HG02623 (cell line): ENCODE measurements at regions not wholly inside any gene's neighbourhood (a gene's known extent, or its start where the extent isn't known, plus 50 kb on each side); places are given as distances from the start of the nearest gene placed in this dataset.

Source experiments
- ATAC-seq: cut with Tn5 transposase; IDR thresholded peaks from one replicate; pipeline ENCODE4 v1.9.1; 2021; ENCODE audit warnings: moderate library complexity; ENCODE audit not compliant: unreplicated experiment

DNA sequence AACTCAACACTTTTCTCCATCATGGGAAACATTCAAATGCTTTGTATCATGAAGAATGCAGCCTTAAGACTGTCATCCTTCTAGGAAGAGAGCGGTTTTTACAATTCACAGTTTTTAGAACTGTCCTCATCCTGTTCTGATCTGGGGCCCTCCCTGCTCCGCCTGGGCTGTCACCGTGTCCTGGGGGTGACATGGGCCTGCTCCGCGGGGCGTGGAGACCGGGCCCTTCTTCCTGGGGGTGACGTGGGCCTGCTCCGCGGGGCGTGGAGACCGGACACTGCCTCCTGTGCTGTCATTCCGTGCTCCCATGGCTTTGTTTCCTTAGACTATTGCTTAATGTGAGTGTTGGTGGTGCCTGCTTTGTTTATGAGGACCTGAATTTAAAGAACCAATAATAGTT lies 122.8 kb downstream of the TMEM18 start:
- no peak for ATAC-seq

DNA sequence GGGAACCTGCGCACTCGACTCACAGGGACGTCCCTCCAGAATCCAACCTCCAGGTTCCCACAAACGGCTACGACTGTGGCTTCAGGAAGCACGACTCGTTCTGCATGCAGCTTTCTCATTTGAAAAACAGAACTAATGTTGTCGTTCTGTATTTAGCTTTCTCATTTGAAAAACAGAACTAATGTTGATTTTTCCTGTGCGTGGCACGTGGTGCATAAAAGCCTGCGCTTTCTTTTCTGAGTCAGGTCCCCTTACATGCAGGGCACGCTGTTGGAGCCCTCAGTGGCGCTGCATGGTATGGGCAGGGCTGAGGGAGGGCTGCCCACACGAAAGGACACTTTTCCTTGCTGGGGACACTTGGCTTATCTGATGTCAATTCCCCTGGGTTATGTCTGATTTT lies 124.3 kb downstream of the TMEM18 start:
- no peak for ATAC-seq

DNA sequence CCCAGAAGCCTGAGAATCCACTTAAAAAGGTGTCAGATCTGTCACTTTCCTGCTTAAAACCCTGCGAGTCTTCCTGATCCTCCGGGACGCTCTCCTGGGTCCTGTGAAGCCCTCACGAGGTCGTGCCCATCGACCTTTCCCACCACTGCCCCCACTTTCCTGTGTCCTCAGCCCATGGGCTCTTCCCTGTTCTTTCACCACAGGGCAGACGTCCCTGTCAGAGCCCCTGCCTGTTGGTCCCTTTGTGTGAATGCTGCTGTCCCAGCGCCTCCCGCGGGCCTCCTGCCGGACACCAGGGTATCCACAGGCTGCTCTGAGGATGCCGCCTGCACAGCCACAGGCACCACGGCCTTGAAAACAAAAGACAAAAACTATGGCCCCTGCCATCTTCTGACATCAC lies 125.6 kb downstream of the TMEM18 start:
- no peak for ATAC-seq

DNA sequence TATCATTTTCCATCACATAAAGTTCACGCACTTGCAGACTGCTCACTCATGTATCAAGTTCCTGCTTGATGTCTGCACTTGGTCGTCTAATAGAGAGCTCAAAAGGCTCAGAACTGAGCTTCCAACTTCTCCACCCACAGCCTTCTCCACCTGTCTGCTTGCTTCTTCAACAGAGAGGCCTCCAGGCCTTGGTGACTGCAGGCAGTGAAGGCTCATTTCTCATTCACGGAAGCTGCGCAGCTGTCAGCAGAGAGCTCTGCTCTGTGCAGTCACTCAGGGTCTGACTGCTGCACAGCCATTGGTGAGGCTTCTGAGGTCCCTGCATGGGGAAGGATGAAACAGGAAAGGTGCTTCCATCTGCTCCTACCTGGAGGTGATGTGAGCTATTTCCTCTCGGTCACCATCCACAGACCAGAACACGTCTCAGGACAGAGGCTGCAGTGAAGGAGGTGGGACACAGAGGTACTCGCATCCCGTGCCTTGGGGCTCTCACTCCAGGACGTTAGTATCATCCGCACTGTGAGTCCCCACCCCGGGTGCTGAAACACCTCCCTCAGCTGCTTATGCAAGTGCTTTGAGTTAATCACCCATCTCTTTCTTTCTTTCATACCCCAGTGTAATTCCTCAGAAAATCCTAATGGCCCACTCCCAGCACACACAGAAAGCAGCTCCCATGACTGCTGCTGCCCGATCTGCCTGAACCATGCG lies 126.2 kb downstream of the TMEM18 start:
- ATAC-seq = no peak

DNA sequence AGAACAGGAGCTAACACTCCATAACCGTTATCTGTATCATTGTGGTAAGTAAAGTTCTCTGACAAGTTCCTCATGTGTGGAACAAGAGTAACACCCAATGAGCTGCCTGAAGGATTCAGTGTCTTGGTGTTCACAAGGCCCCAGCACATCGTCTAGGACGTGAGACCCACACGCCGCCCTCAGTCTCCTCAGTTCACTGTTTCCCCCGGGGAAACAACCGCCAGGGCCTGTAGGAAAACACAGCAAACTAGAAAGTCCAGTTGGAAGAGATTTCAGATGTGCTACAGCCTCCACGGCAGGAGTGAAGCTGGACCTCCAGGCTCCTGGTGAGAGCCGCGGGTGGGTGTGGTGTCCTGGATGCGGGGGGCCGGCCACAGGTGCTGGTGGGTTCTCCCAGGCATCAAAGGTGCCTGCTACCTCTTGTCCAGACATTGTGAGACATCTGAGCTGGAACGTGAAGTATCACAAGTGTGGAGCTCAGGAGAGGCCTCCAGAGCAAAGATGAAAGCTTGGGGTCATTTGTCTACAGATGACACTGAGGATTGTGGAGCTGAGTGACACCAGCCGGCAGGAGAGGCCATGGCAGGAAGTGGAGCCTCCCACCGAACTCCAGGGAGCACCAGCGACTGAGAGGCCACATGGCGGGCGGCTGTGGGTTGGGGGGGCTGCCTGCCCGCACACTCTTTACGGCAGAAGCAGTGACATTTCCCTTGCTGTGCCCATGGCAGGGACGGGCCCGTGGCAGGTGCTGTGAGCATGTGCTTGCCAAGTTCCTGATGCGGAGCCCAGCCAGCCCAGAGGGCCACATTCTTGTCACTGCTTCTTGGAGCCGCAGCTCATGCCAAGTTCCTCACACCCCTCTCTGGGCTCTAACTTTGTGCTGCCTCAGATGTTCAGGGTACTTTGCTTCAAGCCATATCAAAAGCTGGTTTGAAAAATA lies 131.2 kb downstream of the TMEM18 start:
- ATAC-seq = no peak

DNA sequence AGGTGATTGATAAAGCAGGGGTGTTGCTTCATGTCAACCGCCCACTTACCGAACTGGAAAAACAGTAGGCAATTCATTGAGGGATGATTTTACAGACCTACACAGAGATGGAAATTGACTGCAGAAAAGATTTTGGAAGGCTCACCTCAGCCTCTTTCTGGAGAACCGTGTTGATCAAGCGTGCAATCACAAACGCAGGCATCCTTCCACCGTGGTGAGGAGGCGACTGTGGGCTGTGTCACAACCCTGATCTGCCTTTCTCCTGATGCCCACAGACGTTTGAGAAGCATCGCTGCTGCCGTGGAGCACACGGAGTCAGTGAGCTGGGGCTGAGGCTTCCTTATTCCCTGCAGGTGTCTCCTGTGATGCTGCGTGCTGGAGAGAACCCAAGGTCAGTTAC lies 132.0 kb downstream of the TMEM18 start:
- ATAC-seq = no peak

DNA sequence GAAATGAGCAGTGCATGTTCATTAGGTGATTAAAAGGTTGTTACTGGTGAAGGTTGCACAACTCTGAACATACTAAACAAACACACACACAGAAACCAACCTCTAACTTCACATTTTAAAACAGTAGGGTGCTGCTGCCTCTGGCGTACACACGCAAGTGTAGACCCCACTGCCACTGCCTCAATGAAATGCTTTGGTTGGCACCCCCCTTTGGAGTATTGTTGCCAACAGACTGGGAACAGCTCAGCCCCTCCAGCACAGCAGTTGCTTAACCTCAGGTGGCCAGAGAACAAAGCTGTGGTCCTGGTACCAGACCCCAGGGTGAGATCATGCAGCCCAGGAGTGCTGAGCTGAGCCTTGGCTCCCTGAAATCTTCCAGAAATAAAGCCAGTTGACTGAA lies 138.6 kb downstream of the TMEM18 start:
- no peak for ATAC-seq

DNA sequence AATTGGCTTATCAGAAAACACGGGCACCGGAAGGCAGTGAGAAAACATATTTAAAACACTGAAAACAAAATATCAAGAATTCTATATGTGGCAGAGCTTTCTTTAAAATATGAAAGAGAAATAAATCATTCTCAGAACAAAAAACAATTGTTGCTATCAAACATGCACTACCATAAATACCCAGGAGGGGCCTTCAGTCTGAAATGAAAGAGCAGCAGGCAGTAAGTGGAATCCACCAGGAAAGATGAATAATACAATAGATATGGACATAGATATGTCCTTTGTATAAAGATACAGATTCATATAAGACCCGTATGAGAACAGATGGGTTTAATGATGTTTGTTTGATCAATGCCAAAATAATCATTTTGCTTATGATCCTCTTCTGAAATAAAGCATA lies 142.0 kb downstream of the TMEM18 start:
- no peak for ATAC-seq

DNA sequence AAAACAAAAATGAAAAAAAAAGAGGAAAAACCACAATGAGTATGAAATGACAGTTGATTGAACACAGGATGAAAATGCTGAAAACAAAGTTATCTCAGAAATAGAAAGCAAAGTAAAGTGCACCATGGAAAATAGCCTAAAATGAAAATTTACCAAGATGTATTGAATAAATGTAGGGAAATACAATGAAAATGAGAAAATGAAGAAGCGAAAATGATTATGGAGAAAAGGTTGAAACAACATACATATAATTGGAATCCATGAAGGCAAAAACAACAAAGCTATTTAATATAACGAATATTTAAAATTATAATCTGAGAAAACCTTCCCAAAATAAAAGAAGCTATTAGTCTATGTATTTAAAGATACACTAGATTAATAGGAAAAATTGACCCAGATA lies 147.4 kb downstream of the TMEM18 start:
- ATAC-seq = no peak

DNA sequence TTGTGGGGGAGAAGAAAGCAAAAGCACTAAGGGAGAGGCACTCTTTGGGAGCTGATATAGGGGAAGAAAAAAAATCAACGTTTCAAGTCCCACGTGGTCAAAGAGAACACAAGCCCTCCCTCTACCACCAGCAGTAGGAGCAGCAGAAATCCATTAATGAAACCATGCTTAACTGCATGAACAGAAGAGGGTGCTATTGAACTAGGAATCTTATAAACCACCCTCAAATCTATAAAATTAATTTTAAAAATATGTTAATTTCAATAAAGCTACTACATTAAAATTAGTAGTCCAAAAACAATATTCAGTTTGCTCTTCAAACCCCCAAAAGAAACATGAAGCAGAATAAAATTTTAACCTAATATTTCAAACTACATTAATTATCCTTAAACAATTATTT lies 147.8 kb downstream of the TMEM18 start:
- no peak for ATAC-seq

DNA sequence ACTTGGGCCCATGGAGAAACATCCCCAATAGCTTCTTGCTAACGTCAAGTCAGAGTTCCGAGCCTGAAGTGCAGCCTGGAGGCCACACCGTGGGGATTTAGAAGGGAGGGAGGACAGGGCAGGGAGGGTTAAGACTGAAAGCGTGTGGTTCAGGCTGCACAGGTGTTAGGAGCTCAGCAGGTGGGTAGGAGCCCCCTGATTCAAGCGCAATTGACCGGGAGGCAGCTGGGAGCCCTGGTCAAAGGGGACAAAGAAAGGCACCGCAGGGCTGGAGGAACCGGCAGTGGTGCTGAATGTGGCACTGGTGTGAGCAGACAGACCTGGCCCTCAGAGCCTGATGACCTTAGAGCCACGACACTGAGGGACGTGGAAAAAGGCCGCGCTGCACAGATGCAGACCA lies 149.6 kb downstream of the TMEM18 start:
- no peak for ATAC-seq

DNA sequence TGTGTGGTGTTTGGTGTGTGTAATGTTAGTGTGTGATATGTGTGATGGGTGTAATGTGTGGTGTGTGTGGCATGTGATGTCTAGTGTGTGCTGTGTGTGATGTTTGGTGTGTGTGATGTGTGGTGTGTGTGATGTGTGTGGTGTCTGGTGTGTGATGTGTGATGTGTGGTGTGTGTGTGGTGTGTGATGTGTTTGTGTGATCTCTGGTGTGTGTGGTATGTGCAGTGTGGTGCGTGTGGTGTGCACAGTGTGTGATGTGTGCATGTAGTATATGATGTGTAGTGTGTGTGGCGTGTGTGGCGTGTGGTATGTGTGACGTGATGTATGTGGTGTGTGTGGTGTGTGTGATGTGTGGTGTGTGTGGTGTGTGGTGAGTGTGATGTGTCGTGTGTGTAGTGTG lies 150.3 kb downstream of the TMEM18 start:
- no peak for ATAC-seq

DNA sequence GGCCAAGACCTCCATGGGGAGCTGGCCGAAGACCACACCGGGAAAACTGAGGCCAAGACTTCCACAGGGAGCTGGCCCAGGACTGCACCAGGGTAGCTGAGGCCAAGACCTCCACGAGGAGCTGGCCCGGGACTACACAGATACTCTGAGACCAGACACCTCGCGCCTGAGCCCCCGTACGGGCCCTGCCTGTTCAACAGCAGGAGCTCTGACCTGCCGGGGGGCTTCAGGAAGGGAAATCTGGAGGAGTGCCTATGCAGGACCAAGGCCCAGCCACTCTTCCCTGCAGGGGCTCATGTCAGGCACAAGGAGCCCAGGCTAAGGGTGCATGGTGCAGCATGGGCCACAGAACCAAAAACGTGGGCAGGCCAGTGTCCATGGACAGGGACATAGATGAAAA lies 151.6 kb downstream of the TMEM18 start:
- no peak for ATAC-seq

DNA sequence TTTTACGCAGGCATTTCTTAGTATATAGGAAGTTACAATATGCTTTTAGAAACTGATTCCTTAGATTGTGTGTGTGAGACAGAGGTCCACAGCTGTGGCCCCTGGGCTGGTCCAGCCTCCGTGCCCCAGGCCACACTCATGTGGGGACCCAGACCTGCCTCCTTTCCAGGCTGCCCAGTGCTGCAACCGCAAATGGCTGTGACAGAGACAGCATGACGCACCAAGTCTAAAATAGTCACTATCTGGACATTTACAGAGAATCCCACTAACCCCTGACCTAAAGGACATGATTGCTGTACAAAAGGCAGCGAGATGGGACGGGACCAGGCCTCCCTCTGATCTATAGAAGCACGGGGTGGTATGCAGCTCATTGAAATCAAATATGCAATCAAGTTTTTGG lies 152.2 kb downstream of the TMEM18 start:
- no peak for ATAC-seq

DNA sequence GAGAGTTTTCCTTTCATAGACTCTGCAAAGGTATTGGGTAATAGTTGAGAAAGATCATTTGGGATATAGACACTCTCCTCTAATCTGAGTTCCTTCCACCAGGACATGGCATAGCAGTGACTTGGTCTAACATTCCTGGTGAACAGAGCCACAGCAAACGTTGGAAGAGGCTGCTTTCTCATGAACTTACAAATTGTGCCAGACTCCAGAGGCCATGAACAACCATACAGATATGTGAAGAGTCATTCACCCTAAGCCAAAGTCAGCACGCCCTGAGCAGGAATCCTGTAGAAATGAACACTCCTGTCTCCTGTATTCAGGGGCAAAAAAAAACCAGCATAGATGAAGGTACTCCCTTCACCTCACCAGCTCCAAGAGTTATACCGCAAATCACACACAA lies 152.8 kb downstream of the TMEM18 start:
- no peak for ATAC-seq

DNA sequence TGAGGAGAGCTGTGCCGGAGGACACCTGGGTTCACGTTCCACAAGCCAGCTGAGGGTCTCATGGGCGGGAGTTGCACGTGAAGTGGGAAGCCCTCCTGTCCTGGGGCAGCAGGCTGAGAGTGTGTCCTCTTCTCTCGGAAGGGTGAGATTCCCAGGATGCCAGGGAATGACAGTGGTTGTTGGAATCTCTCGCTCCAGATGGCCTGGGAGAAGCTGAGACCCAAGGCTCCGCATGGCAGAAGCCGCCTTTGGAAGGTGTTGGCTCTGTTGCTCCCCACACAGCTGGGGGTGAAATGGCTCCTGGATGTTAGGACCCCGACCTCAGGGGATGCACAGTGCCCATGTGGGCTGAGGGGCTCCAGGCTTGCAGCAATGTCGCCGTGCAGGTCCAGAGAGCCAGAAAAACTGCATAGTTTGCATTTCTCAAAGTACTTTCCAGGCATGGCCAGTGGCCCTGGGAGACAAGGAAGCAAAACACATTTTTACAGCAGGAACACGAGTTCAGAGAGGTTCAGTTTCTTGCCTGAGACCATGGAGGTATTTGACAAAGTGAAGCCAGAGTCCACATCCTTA lies 153.4 kb downstream of the TMEM18 start:
- ATAC-seq = no peak

DNA sequence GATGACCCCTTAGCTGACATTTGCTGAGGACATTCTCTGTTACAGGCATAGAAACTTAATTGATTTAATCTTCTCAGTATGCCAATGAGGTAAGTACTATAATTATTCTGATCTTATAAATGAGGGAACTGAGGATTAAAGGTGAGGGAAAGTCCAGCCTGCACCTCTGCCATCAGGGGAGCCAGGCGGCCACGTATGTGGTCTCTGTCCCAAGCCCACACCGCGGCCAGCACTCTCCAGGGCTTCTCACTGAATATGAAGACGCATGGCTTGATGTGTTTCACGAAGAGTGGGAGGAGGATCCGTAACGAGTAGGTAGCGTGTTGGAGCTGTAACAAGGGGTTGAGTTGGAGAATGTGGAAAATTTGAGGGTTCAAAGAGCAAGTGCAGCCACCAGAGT lies 154.4 kb downstream of the TMEM18 start:
- no peak for ATAC-seq

DNA sequence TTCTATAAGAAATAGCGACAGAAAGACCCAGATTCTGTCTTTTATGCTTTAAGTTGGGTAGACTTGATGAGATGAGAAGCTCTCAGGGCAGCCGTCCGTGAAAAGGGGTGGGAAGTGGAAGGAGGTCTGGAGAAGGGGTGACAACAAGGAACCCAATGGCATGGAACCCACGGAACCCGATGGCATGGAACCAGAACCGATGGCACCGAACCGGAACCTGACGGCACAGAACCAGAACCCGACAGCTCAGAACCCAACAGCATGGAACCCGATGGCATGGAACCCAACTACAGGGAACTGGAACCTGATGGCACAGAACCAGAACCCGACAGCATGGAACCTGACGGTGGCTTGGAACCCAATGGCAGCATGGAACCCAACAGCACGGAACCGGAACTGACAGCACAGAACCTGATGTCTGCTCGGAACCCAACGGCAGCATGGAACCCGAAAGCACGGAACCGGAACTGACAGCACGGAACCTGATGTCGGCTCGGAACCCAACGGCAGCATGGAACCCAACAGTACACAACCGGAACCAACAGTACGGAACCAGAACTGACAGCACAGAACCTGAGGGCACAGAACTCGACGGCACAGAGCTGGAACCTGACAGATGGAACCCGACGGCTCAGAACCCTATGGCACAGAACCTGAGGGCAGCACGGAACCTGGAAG lies 155.2 kb downstream of the TMEM18 start:
- ATAC-seq = no peak

DNA sequence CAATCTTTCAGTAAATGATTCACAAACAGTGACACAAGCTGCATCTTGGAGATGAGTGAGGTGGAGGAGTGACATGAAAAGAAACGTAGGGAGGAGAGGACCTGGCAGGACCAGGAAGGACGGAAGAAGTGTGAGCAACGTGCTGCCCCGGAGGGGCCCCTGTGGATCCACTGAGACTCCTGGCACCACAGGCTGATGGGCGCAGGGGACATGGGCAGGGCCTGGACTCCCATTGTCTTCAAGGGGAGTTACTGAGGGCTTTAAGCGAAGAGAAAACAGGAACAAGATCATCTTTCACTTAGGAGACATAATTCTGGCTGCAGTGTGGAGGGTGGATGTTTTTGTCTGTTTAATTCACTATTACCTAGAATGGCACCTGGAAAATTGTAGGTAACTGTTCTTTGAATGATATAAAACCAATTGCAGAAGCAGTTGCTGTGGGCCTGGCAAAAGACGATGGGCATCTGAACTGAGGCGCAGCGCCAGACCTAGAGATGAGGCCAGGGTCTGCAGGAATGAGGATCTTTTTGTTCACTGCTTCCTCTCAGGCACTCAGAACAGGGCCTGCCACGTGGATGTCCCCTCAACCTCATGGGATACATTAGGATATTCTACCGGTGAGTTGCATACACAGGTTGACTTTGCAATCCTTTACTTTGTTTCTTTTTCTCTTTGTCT lies 156.4 kb downstream of the TMEM18 start:
- no peak for ATAC-seq

DNA sequence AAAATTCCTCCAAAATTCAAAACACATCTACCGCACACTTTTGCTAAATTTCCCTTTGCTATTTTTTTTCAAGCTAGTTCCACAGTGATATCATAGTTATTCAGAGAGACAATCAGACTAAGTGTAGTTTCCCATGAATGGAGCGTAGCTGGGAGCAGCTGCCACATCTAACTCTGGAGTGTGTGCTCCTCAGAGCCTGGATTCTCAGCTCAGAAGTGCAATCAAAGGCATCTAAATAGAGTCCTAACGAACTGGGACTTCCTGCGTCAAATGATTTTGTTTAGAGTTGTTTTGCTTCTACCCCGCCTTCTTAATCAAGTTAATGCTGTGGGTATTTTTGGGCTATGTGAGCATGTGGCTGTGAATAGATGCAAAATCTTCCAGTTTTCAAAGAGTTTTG lies 160.3 kb downstream of the TMEM18 start:
- no peak for ATAC-seq

DNA sequence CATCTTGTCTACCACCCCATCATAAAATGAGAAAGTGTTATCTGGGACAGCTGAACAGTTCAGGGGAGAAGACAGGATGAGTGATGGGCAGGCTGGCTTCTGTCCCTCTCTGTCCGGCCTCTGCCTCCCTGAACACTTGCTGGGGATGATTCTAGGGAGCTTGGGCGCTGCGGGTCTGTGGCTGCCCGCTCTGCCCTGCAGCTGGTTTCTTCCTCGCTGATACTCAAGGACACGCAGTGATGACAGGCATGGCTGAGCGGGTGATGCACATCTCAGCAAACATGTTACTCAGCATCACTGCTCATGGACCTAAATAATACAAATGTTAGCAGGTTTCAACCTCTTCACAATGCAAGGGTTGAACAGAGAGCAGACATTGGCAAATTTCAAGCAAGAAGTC lies 161.1 kb downstream of the TMEM18 start:
- ATAC-seq = no peak
